NCI-H2029 (cell line): ENCODE measurements at regions not wholly inside any gene's neighbourhood (a gene's known extent, or its start where the extent isn't known, plus 50 kb on each side); places are given as distances from the start of the nearest gene placed in this dataset.
A peak's percentile ranks its signal among the peaks of the same experiment; 100 is the strongest.

Source experiments
- DNase-seq: peaks from one replicate; lab custom pipeline; 2025; lab: John Stamatoyannopoulos, UW

GRCh38 chr15:68871507-68871906 is 50.8 kb upstream of the ANP32A start:
- DNase-seq, result no peak

DNA sequence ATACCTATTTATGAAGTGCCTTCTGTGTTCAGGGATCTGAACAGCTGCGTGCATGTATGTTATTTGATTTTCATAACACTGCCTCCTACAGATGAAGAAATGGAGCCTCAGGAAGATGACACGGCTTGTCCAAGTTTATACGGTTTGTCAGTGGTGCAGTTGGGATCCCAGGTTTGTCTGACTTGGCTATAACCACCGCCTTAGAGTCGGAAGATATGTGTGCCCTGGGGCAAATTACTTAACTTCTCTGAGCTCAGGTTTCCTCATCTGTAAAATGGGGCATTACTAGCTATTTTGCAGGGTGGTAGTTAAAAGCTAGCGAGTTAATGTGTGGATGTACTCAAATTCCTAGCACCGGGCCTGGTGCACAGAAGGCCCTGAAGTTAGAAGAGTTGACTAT is 54.1 kb upstream of the ANP32A start:
- no peak for DNase-seq

DNA sequence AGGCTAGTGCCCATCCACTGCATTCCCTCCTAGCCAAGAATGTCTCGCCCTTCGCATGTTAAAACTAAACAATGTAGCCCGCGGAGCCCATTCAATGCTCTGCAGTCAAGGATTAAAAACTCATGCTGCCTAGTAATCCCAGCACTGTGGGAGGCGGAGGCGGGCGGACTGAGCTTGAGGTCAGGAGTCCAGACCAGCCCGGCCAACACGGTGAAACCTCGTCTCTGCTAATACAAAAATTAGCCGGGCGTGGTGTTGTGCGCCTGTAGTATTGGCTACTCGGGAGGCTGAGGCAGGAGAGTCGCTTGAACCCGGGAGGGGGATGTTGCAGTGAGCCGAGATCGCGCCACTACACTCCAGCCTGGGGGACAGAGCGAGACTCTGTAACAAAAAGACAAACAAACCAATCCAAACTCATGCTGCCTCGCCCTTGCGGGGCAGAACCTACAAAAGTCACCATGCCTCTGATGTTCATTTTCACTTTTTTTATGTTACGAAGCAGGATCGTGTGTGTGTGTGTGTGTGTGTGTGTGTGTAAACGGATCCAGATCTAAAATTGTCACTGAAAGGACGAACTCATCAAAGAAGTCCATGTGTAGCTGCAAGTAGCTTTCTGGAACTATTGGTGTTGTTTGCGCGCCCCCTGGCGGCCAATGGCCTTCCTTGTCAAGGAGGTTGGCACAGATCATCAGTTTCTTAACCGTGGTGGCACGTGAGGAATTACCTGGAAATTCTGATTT is 54.8 kb upstream of the SPESP1 start:
- peak; percentile 54 for DNase-seq

GRCh38 chr15:68877626-68878025 is 52.7 kb upstream of the SPESP1 start:
- DNase-seq, result no peak

DNA sequence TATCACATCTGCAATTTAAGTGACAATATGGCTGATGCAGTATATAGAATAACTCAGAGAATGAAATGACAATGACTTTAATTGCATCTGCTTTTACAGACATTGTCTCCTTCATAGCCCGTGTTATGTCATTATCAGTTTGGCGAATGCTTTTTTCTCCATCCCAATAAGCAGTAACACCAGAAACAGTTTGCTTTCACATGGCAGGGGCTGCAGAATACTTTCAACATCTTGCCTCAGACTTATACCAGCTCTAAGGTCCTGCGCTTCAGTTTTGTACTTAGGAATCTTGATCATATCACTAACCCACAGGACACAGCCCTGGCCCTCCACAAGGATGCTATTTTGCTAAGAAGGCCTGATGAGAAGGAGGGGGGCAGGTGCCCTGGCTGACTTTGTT is 49.9 kb upstream of the SPESP1 start:
- no peak for DNase-seq
